Erythroblast (primary cell): ENCODE measurements at regions not wholly inside any gene's neighbourhood (a gene's known extent, or its start where the extent isn't known, plus 50 kb on each side); places are given as distances from the start of the nearest gene placed in this dataset.

Source experiments
- GATA1 ChIP-seq: IDR thresholded peaks from 2 replicates; pipeline ENCODE4 v1.6.1; 2011; ENCODE audit warnings: low read depth, mild to moderate bottlenecking, control low read depth, low read length, moderate library complexity
- POLR2A ChIP-seq: IDR thresholded peaks from 2 replicates; pipeline ENCODE4 v1.6.1; 2011; ENCODE audit warnings: mild to moderate bottlenecking, low read length

DNA sequence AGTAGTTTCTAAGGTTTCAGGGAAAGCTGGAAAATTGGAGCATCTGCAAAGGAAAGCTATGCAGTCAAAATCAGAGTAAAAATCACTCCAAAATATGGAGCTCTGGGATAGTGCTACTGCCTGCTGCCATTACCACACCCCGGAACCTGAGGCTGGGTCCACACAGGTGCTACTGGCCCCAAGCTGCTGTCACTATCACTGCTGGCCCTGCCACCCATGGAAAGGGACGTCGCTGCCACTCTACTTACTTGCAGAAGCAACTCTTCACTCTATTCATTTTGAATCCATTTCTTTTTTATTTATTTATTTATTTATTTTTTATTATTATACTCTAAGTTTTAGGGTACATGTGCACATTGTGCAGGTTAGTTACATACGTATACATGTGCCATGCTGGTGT, 60.3 kb upstream of the RGS18 start:
- TF ChIP-seq POLR2A (no peak), GATA1 (no peak)
